Stimulated activated CD4-positive, alpha-beta T cell treated with anti-CD3 and anti-CD28 coated beads, Interleukin-2, amount 100 ng/mL, for 48 hours (primary cell): ENCODE measurements at regions not wholly inside any gene's neighbourhood (a gene's known extent, or its start where the extent isn't known, plus 50 kb on each side); places are given as distances from the start of the nearest gene placed in this dataset.

ENCODE experiments used
- DNase-seq, 2 donors: peaks; one replicate each; pipeline ENCODE4 v3.0.0-alpha.2; 2020

DNA sequence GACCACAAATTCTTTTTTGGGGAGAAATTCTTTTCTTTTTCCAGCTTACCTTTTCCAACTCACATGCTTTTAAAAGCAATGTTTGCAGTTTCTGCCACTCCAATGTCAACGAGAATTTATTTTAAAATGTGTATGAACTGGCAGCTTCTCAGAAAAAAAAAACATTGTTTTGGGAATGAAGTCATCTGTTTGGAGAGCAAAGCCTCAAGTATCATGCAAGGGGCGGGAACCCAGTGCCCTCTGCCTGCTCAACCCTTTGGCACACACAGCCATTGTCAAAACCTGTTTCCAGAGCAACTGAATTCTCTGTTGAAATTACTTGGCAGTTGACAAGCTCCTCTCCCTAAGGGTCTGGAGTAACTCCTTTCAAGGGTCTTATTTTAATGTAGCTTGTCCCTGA lies 128.5 kb downstream of the QPCT start:
- no peak for DNase-seq

DNA sequence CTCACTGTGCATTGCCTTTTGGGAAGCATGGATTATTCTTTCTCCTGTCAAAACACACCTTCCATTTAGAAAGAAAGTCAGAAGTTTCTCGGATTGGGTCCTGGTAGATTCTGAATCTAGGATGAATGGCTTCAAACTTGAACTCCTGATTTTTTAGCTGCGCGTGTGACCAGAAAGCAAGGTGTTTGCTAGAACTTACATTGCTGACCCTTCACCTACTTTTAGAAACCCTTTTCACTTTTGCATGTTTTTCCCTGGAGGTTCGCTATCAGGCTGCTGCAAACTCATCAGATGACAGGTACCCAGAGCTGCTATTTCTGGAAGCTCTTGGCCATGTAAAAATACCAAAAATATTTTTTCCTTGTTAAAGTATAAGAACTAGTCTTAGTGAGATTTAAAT lies 132.0 kb downstream of the QPCT start:
- no peak for DNase-seq

DNA sequence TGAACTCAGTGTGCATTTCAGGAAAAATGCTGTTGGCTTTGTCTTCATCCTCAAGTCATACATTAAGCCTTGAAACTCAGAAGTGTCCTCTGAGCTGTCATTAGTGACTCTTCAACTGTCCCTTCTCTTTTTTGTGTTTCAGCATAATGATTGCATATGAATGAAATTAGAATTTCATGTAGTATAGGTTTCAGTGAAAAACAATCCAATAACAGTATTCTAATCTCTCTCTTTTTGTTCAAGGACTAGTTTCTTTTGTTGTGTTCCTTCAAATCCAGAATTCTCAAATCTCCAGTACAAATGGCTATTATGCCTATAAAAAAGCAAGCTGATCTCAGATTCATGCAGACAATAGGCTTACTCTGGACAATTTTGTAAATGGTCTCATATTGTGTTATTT lies 133.5 kb downstream of the QPCT start:
- no peak for DNase-seq

DNA sequence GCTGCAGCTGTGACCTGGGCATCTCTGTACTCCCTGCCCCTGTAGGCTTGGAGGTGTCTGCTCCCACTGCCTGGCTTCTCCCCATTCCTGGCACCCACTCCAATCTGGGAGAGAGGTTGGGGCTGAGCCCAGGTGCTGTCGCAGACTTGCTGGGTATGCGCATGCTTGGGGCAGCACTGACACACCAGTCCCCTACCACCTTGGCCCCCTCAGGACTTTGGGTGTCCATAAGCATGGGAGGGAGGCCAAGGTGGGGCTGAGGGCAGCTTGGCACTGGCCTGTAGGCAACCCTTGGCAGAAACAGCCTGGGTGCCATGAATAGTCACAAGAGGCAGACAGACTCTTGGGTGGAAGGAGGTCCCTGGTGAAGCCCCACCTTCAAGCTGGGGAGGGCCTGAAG lies 136.8 kb downstream of the QPCT start:
- no peak for DNase-seq

DNA sequence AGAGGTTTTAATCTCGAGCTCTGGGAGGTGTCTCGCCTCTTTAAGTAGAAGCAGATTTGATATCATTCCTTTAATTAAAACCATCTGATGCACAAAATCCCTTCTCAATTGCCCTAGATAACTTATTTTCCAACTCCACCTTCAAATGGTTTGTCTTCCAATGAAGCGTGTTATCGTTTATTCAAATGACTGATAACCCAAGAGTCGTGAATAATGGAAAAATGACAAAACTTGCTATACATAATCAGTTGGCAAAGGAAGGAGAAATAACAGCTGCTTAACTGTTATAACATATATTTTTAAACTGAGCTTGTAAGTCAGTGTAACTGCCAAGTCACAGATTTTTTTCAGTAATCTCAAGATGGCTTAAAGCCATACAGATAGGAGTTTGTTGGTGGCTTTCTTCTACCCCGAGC lies 144.6 kb downstream of the QPCT start:
- DNase-seq: no peak

DNA sequence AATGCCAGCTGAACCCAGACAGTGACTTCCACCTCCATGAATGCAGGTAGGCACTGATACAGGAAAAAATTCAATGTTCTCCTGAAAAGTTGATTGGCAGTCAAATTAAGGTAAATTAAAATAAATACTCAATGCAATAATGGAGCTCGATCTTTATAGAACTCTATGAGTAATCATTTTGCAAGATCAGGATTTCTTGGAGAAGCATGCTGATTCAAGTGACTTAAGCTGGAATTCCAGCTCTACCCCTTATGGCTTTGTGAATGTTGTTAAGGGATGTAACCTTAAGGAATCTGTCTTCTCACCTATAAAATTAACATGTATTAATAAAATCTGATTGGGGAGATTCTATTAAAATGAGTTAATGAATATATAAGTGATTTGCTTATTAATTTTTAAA lies 145.1 kb downstream of the QPCT start:
- no peak for DNase-seq

DNA sequence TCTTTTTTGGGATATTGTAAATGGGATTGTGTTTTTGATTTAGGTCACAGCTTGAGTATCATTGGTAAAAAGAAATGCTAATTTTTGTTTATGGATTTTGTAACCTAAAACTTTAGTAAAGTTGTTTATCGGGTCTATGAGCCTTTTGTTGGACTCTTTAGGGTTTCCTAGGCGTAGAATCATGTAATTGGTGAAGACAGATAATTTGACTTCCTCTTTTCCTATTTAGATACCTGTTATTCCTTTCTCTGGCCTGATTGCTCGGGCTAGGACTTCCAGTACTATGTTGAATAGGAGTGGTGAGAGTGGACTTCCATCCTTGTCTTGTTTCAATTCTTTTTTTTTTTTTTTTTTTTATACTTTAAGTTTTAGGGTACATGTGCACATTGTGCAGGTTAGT lies 149.0 kb downstream of the QPCT start:
- no peak for DNase-seq

DNA sequence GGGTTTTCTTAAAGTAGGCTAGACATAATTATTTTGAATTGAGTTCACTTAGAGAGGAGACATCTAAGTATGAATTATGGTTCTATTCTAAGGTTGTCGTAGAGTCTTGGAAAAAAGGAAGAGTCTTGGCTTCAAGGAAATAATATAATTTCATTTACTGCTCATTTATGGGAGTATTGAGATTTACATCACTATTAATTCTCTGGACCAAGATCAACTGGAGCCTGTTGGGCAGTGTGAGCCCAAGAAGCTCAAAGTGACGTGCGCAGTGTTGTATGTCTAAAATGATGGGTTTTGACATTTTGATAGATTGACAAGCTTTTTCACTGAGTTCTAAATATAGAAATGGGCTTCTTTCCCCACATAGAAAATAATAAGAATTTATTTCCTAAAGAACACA lies 154.7 kb downstream of the QPCT start:
- no peak for DNase-seq

DNA sequence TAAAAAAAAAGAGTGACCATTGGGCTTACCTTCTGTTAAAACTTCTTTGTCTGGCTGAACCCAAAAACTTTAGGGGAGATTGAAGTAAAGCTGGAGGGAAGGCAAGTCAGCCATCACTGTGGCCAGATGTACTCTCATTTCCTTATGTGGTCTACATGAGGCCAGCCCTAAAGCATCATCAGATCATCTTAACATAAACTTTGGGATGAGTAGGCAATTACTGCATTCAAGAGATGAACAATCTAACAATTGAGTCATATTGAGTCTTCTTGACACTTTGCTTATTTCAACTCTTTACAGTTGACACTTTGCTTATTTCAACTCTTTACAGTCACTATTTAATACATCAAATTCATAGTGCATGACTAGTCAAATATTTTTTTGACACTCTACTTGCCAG lies 155.6 kb downstream of the QPCT start:
- DNase-seq: no peak

DNA sequence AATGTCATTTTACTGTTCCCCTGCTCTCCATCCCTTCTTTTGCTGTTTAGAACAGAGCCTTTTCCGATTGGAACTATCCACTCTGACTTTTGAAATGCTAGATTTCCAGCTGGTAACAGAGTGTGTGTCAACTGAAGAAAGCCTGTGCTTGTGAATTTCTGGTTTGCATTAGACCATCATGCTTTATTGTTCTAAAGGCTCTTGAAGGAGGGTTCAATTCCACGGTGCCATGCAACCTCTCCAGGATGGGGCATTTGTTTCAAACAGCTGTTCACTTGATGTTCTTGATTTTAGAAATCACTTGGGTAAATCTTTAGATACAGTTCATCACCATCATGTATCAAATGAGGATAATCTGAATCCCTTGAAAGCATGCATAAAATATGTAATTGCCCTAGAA lies 156.7 kb downstream of the QPCT start:
- DNase-seq: no peak

DNA sequence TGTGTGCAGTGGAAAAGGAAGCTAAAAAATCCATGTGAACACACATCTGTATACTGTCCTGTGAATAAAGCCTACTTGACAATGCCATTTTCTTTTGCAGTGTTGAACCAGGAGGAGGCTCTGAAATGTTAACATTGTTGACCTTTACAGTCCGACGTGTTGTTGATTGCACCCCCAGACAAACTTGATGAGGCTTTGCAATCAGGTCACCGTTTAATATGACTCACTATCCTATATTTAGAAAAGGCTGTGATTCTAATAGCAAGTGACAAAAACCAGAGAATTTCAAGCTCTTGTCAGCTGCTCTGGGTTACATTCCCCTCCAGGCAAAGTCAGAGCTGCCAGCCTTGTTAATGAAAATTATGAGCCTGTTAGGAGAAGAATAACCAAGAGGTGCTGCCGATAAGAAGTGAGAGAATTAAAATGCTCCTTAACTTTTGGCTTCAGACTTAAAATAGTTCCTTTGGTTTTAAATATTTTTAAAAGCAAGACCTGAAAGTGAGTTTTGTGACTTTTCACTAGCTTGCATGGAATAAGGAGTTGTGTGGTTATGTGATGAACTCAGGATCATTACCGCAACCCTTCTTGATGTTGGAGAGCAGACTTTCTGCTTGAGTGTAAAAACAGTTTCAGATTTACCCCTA lies 162.1 kb downstream of the QPCT start:
- no peak for DNase-seq

DNA sequence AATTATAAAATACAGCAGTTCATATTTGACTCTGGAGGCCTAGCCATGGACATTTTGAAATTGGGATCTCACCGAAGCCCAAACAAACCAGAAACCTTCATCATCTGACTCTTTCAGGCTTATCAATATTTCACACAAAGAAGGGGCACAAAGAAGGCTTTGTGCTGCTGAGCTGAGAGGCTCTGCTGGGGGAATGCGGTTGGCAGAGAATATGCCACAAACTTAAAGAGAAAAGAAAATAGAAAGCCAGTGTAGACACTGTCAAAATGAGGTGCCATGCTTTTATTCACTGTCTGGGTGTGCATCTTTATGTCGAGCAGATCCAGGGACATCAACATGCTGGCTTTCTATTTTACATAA lies 162.6 kb downstream of the QPCT start:
- no peak for DNase-seq

DNA sequence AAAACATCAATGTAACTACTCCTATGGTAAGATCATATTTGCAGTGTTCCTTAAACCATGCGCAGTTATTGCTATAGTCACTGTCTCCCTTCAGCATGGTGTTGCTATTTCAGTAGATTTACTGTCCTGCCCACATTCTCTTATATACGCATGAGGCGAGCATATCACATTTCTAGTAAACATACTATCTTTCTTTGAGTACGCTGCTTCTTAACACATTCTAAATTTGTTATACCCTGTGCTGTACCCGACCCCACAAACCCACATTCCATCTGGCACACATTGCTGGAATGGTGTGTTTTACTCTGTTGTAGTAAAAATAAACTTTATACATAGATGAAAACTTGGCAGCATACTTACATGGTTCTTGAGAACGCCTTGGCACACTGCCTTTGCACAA lies 163.3 kb downstream of the QPCT start:
- no peak for DNase-seq

DNA sequence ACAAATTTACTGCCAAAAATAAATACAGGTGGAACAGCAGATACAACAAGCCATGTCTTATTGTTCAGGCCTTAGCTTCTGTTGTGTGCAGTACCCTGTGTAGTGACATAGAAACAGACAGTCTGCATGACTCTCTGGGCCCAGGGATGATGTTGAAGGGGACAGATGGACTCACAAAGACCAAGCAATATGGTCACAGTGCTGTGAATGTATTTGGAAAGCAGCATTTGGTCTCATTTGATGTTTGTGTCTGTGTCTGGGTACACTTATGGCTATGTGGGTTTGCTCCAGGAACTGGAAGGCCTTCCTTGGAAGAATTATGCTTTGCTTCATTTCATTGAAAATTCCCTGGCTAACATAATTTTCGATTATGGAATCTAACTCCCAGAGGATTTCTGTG lies 158.5 kb downstream of the CDC42EP3 start:
- DNase-seq: no peak

DNA sequence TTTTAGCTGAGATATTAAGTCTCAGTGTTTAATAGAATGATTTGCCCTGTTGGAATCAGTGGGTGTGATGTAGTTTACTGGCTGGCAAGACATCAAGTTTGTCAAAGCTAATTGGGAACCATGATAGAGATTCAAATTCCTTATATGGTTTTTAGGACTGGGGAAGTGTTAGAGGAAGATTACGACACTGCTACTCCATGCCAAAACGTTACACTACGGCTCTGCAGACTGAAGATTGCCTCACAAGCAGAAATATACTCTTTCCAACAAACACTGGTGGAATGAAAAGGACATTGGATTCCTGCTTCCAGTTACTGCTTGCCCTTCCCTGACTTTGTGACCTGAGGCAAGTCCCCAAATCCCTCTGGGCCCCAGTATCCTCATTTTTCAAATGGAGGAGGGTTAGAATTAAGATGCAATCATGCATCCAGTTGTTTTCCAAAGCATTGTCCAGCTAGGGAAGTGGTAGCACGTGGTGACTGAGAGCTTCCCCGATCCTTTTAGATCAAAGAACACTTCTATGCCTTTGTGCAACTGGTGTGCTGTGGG lies 147.6 kb downstream of the CDC42EP3 start:
- no peak for DNase-seq

DNA sequence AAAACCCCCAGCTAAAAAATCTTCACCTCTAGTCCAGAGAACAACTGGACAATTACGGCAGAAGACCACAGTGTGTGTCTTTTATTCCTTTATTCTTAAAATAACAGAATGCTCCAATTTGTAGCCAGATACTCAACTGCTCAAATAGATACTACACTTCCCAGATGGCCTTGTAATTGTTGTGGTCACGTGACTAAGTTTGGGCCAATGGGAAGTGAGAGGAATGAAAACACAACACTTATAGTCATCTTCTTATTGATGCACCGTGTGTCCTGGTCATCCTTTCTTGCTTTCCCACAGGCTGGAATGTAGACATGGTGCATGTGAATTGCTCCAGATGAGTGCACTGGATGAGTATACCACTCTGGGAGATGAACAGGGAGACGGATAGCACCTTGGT lies 145.1 kb downstream of the CDC42EP3 start:
- DNase-seq: no peak

DNA sequence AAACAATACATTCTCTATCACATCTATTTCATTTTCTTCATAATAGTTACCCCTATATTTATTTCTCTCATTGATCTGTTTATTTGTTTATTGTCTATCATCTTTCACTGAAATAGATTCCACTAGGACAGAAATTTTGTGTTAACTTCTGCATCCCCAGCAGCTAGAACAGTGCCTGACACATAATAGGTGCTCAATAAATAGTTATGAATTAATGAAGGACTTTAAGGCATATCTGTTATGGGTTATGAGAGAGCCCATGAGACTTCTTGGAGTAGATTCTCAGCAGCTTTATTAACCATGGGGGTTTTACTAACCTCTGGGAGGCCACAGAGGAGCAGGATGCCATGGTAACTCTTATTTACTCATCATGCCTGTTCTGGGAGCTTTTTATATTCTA lies 144.6 kb downstream of the CDC42EP3 start:
- no peak for DNase-seq

DNA sequence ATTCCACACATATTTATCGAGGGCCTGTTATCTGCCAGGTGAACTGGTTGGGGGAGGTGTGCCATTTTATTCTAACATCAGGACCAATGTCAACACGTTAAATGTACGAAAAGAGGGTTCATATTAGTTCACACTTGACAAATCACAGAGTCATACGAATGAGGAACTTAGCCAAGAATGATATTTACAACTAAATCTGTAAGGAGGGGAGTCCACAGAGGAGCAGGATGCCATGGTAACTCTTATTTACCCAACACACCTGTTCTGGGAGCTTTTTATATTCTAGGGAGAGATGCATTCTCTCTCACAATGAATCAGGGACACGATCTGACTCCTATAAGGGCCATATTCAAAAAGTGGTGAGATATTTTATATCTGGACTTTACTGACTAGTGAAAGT lies 144.1 kb downstream of the CDC42EP3 start:
- no peak for DNase-seq

DNA sequence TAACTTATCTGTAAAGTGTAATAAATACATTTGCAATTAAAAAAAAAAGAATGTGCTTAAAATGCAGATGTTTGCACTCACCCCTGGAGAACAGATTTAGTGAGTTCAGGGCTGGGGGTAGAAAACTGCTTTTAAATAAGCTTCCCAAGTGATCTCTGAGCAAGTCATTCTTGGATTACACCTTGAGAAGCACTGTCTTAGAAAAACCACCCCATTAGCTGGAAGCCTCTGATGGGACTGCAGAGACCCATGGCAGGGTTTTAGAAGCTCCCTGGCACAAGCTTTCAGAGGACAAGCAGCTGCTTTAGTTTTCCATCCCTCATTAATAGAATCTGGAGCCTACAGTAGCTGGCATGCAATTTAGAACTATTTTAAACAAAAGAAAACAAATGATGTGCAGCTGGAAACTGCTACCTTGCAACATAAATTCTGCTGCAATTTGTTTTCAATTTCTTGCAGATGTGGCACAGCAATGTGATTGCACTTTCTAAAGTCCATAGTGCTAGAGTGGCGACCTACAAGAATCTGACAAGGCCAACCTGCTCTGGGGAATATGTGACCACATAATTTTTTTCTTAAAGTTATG lies 141.5 kb downstream of the CDC42EP3 start:
- no peak for DNase-seq

DNA sequence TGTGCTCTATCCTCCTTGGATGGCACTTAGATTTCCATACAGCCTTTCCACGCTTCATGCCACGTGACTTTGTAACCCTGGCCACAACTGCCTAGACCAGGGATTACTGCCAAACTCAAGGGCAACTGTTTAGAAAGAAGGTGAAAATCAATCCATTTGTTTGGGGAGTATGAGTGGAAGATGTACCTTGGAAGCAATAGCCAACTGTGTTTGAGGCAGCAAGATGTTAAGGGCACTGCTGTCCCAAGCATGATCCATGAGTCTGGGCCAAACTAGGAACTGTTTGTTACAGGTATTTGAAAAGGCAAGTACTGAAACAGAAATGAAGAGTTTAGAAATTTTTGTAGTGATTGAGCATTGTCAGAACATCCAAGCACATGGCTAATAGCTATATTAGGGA lies 138.9 kb downstream of the CDC42EP3 start:
- no peak for DNase-seq

DNA sequence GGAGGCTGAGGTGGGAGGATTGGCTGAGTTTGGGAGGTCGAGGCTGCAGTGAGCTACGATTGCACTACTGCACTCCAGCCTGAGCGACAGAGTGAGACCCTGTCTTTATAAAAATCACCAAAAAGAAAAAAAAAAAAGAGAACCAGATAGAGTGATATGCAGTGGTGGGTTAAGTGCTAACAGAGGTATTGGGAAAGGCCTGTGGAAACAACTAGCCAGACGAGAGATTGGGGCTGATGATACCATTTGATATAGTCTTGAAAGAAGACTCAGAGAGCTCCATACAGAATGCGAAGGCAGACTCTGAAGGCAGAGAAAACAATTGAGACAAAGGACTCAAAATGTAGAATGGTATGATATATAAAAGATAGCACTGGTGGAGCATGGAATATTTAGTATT lies 134.1 kb downstream of the CDC42EP3 start:
- no peak for DNase-seq

DNA sequence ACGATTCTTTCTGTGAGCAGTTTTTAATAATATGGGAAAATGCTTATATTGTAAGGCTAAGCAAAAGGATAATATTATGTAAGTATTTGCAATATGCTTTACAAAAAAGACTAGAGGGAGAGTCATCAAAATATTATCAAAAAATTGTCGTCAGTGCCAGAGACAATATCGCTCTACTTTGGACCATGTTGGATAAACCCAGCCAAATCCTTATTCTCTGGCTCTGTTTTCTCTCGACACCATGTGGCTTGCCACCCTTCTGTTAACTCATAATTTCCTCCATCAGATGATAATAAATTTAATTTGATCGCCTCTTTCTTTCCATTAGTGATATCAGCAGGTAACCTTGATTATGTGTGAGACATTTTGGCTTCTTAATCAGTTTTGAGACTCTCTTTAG lies 129.9 kb downstream of the CDC42EP3 start:
- DNase-seq: no peak

DNA sequence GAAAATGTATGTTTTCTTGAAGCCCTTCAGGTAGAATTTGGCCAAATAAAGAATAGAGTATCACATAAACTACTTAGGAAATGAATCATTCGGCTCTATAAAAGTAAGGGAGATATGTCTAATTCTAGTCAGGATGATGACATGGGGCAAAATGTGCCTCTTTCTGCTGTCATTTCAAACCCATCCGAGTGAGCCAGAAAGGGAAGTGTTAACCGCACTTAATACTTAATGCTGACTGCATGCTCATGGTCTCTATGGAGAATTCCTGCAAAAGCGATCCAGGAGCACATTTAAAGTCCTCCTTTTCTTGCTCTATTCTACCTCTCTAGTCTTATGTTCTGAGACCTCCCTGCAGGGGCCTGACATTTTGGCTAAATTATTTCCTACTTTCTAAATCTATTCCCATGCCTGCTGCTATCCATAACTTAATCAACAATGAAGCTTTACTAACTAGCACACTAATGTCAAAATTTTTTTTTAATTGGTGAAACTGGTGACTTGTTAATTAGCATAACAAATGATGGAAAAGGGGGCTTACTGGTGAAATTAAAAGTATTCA lies 127.4 kb downstream of the CDC42EP3 start:
- DNase-seq: no peak

DNA sequence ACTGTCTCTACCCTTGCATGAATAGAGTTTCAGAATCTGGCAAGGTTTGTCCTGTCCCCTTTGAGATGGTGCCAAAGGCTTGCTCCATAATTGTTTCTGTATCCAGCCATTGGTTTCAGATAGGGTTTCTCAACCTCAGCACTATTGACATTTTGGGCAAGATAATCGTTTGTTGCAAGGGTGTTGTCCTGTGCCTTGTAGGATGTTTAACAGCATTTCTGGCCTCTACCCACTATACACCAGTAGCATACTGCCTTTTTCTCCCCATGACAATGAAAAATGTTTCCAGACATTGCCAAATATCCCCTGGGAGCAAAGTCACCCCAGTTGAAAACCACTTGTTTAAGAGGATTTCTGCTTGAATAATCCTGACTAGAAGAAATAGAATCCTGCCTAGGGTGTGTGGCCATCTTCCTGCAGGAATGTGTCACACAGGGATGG lies 126.8 kb downstream of the CDC42EP3 start:
- DNase-seq: no peak

DNA sequence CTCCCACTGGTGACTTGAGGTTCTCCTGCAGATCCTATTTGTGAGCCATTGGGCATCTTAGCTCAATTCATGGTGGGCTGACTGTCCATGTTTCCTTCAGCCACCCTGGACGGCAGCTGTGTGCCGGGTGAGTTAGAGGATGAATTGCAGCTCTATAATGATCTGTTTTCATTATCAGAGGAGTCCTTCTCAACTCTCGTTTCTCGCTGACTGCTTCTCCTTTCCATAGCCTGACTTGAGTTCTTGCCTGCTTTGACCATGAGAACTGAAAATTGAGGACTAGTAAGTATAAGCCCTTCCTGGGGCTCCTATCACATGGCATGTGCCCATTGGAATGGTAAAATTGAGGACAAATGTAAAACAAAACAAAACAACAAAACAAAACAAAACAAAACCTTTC lies 121.8 kb downstream of the CDC42EP3 start:
- no peak for DNase-seq
